ENCODE measurements at regions not wholly inside any gene's neighbourhood (a gene's known extent, or its start where the extent isn't known, plus 50 kb on each side); places are given as distances from the start of the nearest gene placed in this dataset.

GRCh38 chr1:209153411-209153810, 430.1 kb upstream of the CAMK1G start:
- Histone ChIP-seq H3K27ac (no peak overlapping the region), H3K4me3 (no peak overlapping the region), H3K4me1 (no peaks in the 10 kb centered on the region), H3K27me3 (no peaks in the 10 kb centered on the region), H3K36me3 (no peaks in the 10 kb centered on the region), H3K9me3 (no peaks in the 10 kb centered on the region)
- no peak for DNase-seq (ENCODE audit: low spot score in 2 of 2)
- 74% methylated on average over 1 of the region's 1 CpG for WGBS
- TF ChIP-seq CTCF (IDR thresholded peaks at IDR 0.05) (no peak), POLR2AphosphoS5 (IDR thresholded peaks at IDR 0.05) (no peak), EP300 (IDR thresholded peaks at IDR 0.05) (no peak), POLR2A (IDR thresholded peaks at IDR 0.05) (no peak)

GRCh38 chr1:209154912-209155311, 428.6 kb upstream of the CAMK1G start:
- Histone ChIP-seq H3K4me1 (no peaks in the 10 kb centered on the region), H3K4me3 (no peak overlapping the region)
- 40% methylated on average over 1 of the region's 1 CpG for WGBS

GRCh38 chr1:209155546-209155945, 428.0 kb upstream of the CAMK1G start:
- 81% methylated on average over 3 of the region's 3 CpGs for WGBS
- H3K9me3 ChIP-seq, result no peaks in the 10 kb centered on the region

More at GRCh38 chr1:209154912-209155311, 428.6 kb upstream of the CAMK1G start:
- TF ChIP-seq POLR2AphosphoS5 (IDR thresholded peaks at IDR 0.05), result no peak
- TF ChIP-seq POLR2A (IDR thresholded peaks at IDR 0.05), result no peak
- TF ChIP-seq CTCF (IDR thresholded peaks at IDR 0.05), result no peak
- no peak for TF ChIP-seq EP300 (IDR thresholded peaks at IDR 0.05)
- DNase-seq (ENCODE audit: low spot score in 2 of 2), result no peak
- H3K27me3 ChIP-seq, result no peaks in the 10 kb centered on the region
- H3K36me3 ChIP-seq, result no peaks in the 10 kb centered on the region
- H3K27ac ChIP-seq, result no peak overlapping the region
- no peaks in the 10 kb centered on the region for H3K9me3 ChIP-seq

GRCh38 chr1:209156991-209157390, 426.5 kb upstream of the CAMK1G start:
- Histone ChIP-seq H3K27ac (no peak overlapping the region), H3K9me3 (no peaks in the 10 kb centered on the region), H3K27me3 (no peaks in the 10 kb centered on the region), H3K36me3 (no peaks in the 10 kb centered on the region), H3K4me3 (no peak overlapping the region), H3K4me1 (no peaks in the 10 kb centered on the region)
- DNase-seq (ENCODE audit: low spot score in 2 of 2), result no peak
- 86% methylated on average over 4 of the region's 4 CpGs for WGBS
- no peak for TF ChIP-seq EP300 (IDR thresholded peaks at IDR 0.05)
- no peak for TF ChIP-seq CTCF (IDR thresholded peaks at IDR 0.05)
- no peak for TF ChIP-seq POLR2AphosphoS5 (IDR thresholded peaks at IDR 0.05)
- TF ChIP-seq POLR2A (IDR thresholded peaks at IDR 0.05), result no peak

More at GRCh38 chr1:209155546-209155945, 428.0 kb upstream of the CAMK1G start:
- no peaks in the 10 kb centered on the region for H3K27me3 ChIP-seq
- no peak overlapping the region for H3K27ac ChIP-seq
- no peak for DNase-seq (ENCODE audit: low spot score in 2 of 2)
- H3K4me1 ChIP-seq, result no peaks in the 10 kb centered on the region
- H3K4me3 ChIP-seq, result no peak overlapping the region
- no peaks in the 10 kb centered on the region for H3K36me3 ChIP-seq
- no peak for TF ChIP-seq POLR2A (IDR thresholded peaks at IDR 0.05)
- no peak for TF ChIP-seq EP300 (IDR thresholded peaks at IDR 0.05)
- no peak for TF ChIP-seq POLR2AphosphoS5 (IDR thresholded peaks at IDR 0.05)
- TF ChIP-seq CTCF (IDR thresholded peaks at IDR 0.05), result no peak

GRCh38 chr1:209157546-209158249, 425.8 kb upstream of the CAMK1G start:
- WGBS, result 52% methylated on average over 5 of the region's 5 CpGs
- Histone ChIP-seq H3K4me3 (no peak overlapping the region), H3K9me3 (no peaks in the 10 kb centered on the region), H3K4me1 (no peaks in the 10 kb centered on the region), H3K27me3 (no peaks in the 10 kb centered on the region), H3K36me3 (no peaks in the 10 kb centered on the region), H3K27ac (no peak overlapping the region)
- no peak for TF ChIP-seq EP300 (IDR thresholded peaks at IDR 0.05)
- TF ChIP-seq CTCF (IDR thresholded peaks at IDR 0.05), result no peak
- no peak for TF ChIP-seq POLR2AphosphoS5 (IDR thresholded peaks at IDR 0.05)
- no peak for TF ChIP-seq POLR2A (IDR thresholded peaks at IDR 0.05)
- no peak for DNase-seq (ENCODE audit: low spot score in 2 of 2)
